Transverse colon (tissue), 4 donors: ENCODE measurements at regions not wholly inside any gene's neighbourhood (a gene's known extent, or its start where the extent isn't known, plus 50 kb on each side); places are given as distances from the start of the nearest gene placed in this dataset.

Experiments
- DNase-seq: peaks from one replicate; pipeline ENCODE4 v3.0.0-alpha.2; 2019
- H3K27ac ChIP-seq, 4 donors: fragments of 200-600 bp; sonication (generic); 2 replicates each; pipeline ENCODE4 v1.5.1; 2016 to 2018; ENCODE audit warnings: inconsistent platforms in 4 of 4
- H3K27me3 ChIP-seq: fragments of 200-600 bp; sonication (generic); 2 replicates; pipeline ENCODE4 v1.5.1; 2017; ENCODE audit warnings: inconsistent platforms
- H3K36me3 ChIP-seq, 4 donors: fragments of 200-600 bp; sonication (generic); 2 replicates each; pipeline ENCODE4 v1.5.1; 2017 to 2019; ENCODE audit warnings: inconsistent platforms in 4 of 4
- H3K4me1 ChIP-seq, 4 donors: fragments of 200-600 bp; sonication (generic); 2 replicates each; pipeline ENCODE4 v1.5.1; 2017 to 2020; ENCODE audit warnings: inconsistent platforms in 4 of 4
- H3K4me3 ChIP-seq, 4 donors: fragments of 200-600 bp; sonication (generic); 1 replicate in 1 of 4; 2 replicates in 3 of 4; pipeline versions ENCODE4 v1.5.1 to v1.6.1; 2017 to 2019; ENCODE audit warnings: inconsistent platforms in 4 of 4
- H3K9me3 ChIP-seq, 2 donors: fragments of 200-600 bp; sonication (generic); 2 replicates each; pipeline ENCODE4 v1.5.1; 2017 to 2019; ENCODE audit warnings: inconsistent platforms in 2 of 2
- CTCF ChIP-seq, 5 experiments: fragments of 200-600 bp in 3 of 5; fragments of 450-650 bp in 2 of 5; sonication (generic) in 3 of 5; IDR thresholded peaks; 1 replicate in 2 of 5; 2 replicates in 3 of 5; pipeline ENCODE4 v1.5.1; 2016 to 2017; ENCODE audit warnings: antibody characterized with exemption in 5 of 5, inconsistent platforms in 3 of 5, mild to moderate bottlenecking in 2 of 5, moderate library complexity in 1 of 5
- EP300 ChIP-seq: sonication (generic); formaldehyde crosslinking; IDR thresholded peaks from one replicate; pipeline ENCODE4 v1.6.1; 2017; ENCODE audit warnings: antibody characterized with exemption, low read depth
- POLR2A ChIP-seq: fragments of 450-650 bp; IDR thresholded peaks from one replicate; pipeline ENCODE4 v1.6.1; 2016; ENCODE audit warnings: antibody characterized with exemption, mild to moderate bottlenecking, moderate library complexity
- POLR2AphosphoS5 ChIP-seq, 3 donors: sonication (generic); formaldehyde crosslinking; IDR thresholded peaks; one replicate each; pipeline ENCODE4 v1.6.1; 2016; ENCODE audit warnings: antibody characterized with exemption in 3 of 3
- WGBS, 2 donors: methylation state at CpG; one replicate each; pipeline ENCODE4 v1.1.5; 2018; ENCODE audit warnings: low coverage in 1 of 2; 5-methylcytosine and 5-hydroxymethylcytosine counted together
- in situ Hi-C, 4 donors: fragments of 200-750 bp; cut with MboI; loops; one replicate each; pipeline versions ENCODE4 v1.15.0 to v1.15.1; 2017; ENCODE audit warnings: low sequenced_read_pairs in 3 of 4, low pct_ligation_motif_present in 1 of 4, low pct_unique_long_range_greater_than_20kb in 1 of 4
- intact Hi-C: fragments of 100-400 bp; cut with DNase I; formaldehyde crosslinking; loops from one replicate; pipeline ENCODE4 v1.15.1; 2023; ENCODE audit warnings: low total_unique reads

- H3K4me1 ChIP-seq = no peaks in the 10 kb centered on the region
- DNase-seq = no peak
- 58 to 92% methylated on average over 2 to 4 of the region's 7 CpGs for WGBS, 2 donors
- H3K4me3 ChIP-seq = no peak overlapping the region
- no peaks in the 10 kb centered on the region for H3K9me3 ChIP-seq
- H3K36me3 ChIP-seq = no peaks in the 10 kb centered on the region
- TF ChIP-seq POLR2AphosphoS5 (IDR thresholded peaks at IDR 0.05) (no peak), CTCF (IDR thresholded peaks at IDR 0.05) (no peak), POLR2A (no peak), EP300 (no peak)
- H3K27ac ChIP-seq = no peak overlapping the region
- in situ Hi-C loops (no loop called here), intact Hi-C loops (no loop called here)
- peaks cover 11% of the 10 kb centered on the region for H3K27me3 ChIP-seq
Measured at GRCh38 chr7:156143683-156144082, 331.4 kb upstream of the SHH start.

GRCh38 chr7:156143158-156143557 lies 330.9 kb upstream of the SHH start:
- intact Hi-C loops = no loop called here
- Histone ChIP-seq H3K27ac (no peak overlapping the region), H3K4me1 (no peaks in the 10 kb centered on the region), H3K9me3 (no peaks in the 10 kb centered on the region), H3K27me3 (peaks cover 11% of the 10 kb centered on the region), H3K4me3 (no peak overlapping the region), H3K36me3 (no peaks in the 10 kb centered on the region)
- in situ Hi-C loops = no loop called here
- no peak for DNase-seq
- TF ChIP-seq POLR2A (no peak), CTCF (IDR thresholded peaks at IDR 0.05) (no peak), EP300 (no peak), POLR2AphosphoS5 (IDR thresholded peaks at IDR 0.05) (no peak)
- 90% methylated on average over 23 of the region's 25 CpGs; no CpG with 5 or more reads in 1 of the 2 donors for WGBS, 2 donors

- no peak for DNase-seq
- intact Hi-C loops (no loop called here), in situ Hi-C loops (no loop called here)
- no peaks in the 10 kb centered on the region for H3K4me1 ChIP-seq
- no peak overlapping the region for H3K27ac ChIP-seq
- H3K9me3 ChIP-seq = no peaks in the 10 kb centered on the region
- WGBS, 2 donors = 75 to 78% methylated on average over 6 to 7 of the region's 7 CpGs
- no peaks in the 10 kb centered on the region for H3K36me3 ChIP-seq
- peaks cover 11% of the 10 kb centered on the region for H3K27me3 ChIP-seq
- TF ChIP-seq POLR2AphosphoS5 (IDR thresholded peaks at IDR 0.05) (no peak), POLR2A (no peak), EP300 (no peak), CTCF (IDR thresholded peaks at IDR 0.05) (no peak)
- no peak overlapping the region for H3K4me3 ChIP-seq
Measured at GRCh38 chr7:156141941-156142340, 329.7 kb upstream of the SHH start.

- in situ Hi-C loops (no loop called here), intact Hi-C loops (no loop called here)
- Histone ChIP-seq H3K36me3 (no peaks in the 10 kb centered on the region), H3K27ac (no peak overlapping the region), H3K4me3 (no peak overlapping the region), H3K9me3 (no peaks in the 10 kb centered on the region), H3K4me1 (no peaks in the 10 kb centered on the region), H3K27me3 (peaks cover 11% of the 10 kb centered on the region)
- DNase-seq = no peak
- 75% methylated on average over 6 of the region's 6 CpGs; no CpG with 5 or more reads in 1 of the 2 donors for WGBS, 2 donors
- TF ChIP-seq POLR2AphosphoS5 (IDR thresholded peaks at IDR 0.05) (no peak), EP300 (no peak), POLR2A (no peak), CTCF (IDR thresholded peaks at IDR 0.05) (no peak)
Measured at GRCh38 chr7:156140896-156141295, 328.6 kb upstream of the SHH start.
